ENCODE measurements at regions not wholly inside any gene's neighbourhood (a gene's known extent, or its start where the extent isn't known, plus 50 kb on each side); places are given as distances from the start of the nearest gene placed in this dataset.

DNA sequence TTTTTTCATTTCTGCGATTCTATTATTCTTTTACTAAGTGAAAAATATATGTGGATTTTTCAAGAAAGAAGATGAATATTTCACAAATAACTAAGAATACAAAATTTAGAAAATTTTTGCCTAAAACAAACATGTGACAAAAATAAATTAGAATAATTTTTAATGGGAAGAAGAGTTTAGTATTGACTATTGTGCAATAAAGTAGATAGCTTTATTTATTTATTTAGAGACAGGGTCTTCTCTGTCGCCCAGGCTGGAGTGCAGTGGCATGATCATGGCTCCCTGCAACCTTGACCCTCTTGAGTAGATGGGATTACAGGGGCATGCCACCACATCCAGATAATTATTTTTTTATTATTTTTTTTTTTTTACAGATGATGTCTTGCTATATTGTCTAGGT lies 95.3 kb upstream of the PAQR3 start:
- TF ChIP-seq, protein P1, sequence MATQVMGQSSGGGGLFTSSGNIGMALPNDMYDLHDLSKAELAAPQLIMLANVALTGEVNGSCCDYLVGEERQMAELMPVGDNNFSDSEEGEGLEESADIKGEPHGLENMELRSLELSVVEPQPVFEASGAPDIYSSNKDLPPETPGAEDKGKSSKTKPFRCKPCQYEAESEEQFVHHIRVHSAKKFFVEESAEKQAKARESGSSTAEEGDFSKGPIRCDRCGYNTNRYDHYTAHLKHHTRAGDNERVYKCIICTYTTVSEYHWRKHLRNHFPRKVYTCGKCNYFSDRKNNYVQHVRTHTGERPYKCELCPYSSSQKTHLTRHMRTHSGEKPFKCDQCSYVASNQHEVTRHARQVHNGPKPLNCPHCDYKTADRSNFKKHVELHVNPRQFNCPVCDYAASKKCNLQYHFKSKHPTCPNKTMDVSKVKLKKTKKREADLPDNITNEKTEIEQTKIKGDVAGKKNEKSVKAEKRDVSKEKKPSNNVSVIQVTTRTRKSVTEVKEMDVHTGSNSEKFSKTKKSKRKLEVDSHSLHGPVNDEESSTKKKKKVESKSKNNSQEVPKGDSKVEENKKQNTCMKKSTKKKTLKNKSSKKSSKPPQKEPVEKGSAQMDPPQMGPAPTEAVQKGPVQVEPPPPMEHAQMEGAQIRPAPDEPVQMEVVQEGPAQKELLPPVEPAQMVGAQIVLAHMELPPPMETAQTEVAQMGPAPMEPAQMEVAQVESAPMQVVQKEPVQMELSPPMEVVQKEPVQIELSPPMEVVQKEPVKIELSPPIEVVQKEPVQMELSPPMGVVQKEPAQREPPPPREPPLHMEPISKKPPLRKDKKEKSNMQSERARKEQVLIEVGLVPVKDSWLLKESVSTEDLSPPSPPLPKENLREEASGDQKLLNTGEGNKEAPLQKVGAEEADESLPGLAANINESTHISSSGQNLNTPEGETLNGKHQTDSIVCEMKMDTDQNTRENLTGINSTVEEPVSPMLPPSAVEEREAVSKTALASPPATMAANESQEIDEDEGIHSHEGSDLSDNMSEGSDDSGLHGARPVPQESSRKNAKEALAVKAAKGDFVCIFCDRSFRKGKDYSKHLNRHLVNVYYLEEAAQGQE (IDR thresholded peaks at IDR 0.05) = no peak
- TF ChIP-seq SMC3 (IDR thresholded peaks at IDR 0.05) = no peak
- no peak for TF ChIP-seq CTCF (IDR thresholded peaks at IDR 0.05)
- TF ChIP-seq POLR2A (IDR thresholded peaks at IDR 0.05; ENCODE audit: low read length) = no peak
- TF ChIP-seq, protein P2, sequence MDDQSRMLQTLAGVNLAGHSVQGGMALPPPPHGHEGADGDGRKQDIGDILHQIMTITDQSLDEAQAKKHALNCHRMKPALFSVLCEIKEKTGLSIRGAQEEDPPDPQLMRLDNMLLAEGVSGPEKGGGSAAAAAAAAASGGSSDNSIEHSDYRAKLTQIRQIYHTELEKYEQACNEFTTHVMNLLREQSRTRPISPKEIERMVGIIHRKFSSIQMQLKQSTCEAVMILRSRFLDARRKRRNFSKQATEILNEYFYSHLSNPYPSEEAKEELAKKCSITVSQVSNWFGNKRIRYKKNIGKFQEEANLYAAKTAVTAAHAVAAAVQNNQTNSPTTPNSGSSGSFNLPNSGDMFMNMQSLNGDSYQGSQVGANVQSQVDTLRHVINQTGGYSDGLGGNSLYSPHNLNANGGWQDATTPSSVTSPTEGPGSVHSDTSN (IDR thresholded peaks at IDR 0.05) = no peak
- no peak for TF ChIP-seq EP300 (IDR thresholded peaks at IDR 0.05)
- TF ChIP-seq RFX5 (IDR thresholded peaks at IDR 0.05) = no peak
- TF ChIP-seq CBX8 (IDR thresholded peaks at IDR 0.05) = no peak

Data from A549 (cell line).